ENCODE measurements at regions not wholly inside any gene's neighbourhood (a gene's known extent, or its start where the extent isn't known, plus 50 kb on each side); places are given as distances from the start of the nearest gene placed in this dataset.

- DNase-seq (ENCODE audit: low read depth) = no peak
Observed at GRCh38 chr6:139685009-139685408, 310.6 kb upstream of the CITED2 start.

GRCh38 chr6:139680819-139681218 is 306.4 kb upstream of the CITED2 start:
- no peak for DNase-seq (ENCODE audit: low read depth)

- no peak for DNase-seq (ENCODE audit: low read depth)
Observed at GRCh38 chr6:139679516-139680179, 305.2 kb upstream of the CITED2 start.

GRCh38 chr6:139676718-139677117 is 302.3 kb upstream of the CITED2 start:
- DNase-seq (ENCODE audit: low read depth) = no peak

GRCh38 chr6:139666284-139666683 is 291.8 kb upstream of the CITED2 start:
- no peak for DNase-seq (ENCODE audit: low read depth)

- DNase-seq (ENCODE audit: low read depth) = no peak
Observed at GRCh38 chr6:139663996-139664395, 289.5 kb upstream of the CITED2 start.

- DNase-seq (ENCODE audit: low read depth) = no peak
Observed at GRCh38 chr6:139659711-139660110, 285.3 kb upstream of the CITED2 start.

GRCh38 chr6:139659196-139659595 is 284.7 kb upstream of the CITED2 start:
- no peak for DNase-seq (ENCODE audit: low read depth)

- DNase-seq (ENCODE audit: low read depth) = no peak
Observed at GRCh38 chr6:139657119-139657518, 282.7 kb upstream of the CITED2 start.

GRCh38 chr6:139655783-139656705 is 281.6 kb upstream of the CITED2 start:
- no peak for DNase-seq (ENCODE audit: low read depth)

GRCh38 chr6:139654888-139655782 is 280.7 kb upstream of the CITED2 start:
- DNase-seq (ENCODE audit: low read depth) = no peak

- DNase-seq (ENCODE audit: low read depth) = no peak
Observed at GRCh38 chr6:139654309-139654708, 279.9 kb upstream of the CITED2 start.

GRCh38 chr6:139653111-139653510 is 278.7 kb upstream of the CITED2 start:
- no peak for DNase-seq (ENCODE audit: low read depth)

- no peak for DNase-seq (ENCODE audit: low read depth)
Observed at GRCh38 chr6:139650941-139651340, 276.5 kb upstream of the CITED2 start.

GRCh38 chr6:139649732-139650131 is 275.3 kb upstream of the CITED2 start:
- no peak for DNase-seq (ENCODE audit: low read depth)

GRCh38 chr6:139649128-139649527 is 274.7 kb upstream of the CITED2 start:
- DNase-seq (ENCODE audit: low read depth) = no peak

- DNase-seq (ENCODE audit: low read depth) = no peak
Observed at GRCh38 chr6:139648430-139649000, 274.1 kb upstream of the CITED2 start.

- DNase-seq (ENCODE audit: low read depth) = no peak
Observed at GRCh38 chr6:139647841-139648240, 273.4 kb upstream of the CITED2 start.

GRCh38 chr6:139647016-139647415 is 272.6 kb upstream of the CITED2 start:
- no peak for DNase-seq (ENCODE audit: low read depth)

GRCh38 chr6:139644821-139645220 is 270.4 kb upstream of the CITED2 start:
- no peak for DNase-seq (ENCODE audit: low read depth)

GRCh38 chr6:139643986-139644385 is 269.5 kb upstream of the CITED2 start:
- DNase-seq (ENCODE audit: low read depth) = no peak

- DNase-seq (ENCODE audit: low read depth) = no peak
Observed at GRCh38 chr6:139642346-139642745, 267.9 kb upstream of the CITED2 start.

Data from RPMI7951 (cell line).